ENCODE measurements at regions not wholly inside any gene's neighbourhood (a gene's known extent, or its start where the extent isn't known, plus 50 kb on each side); places are given as distances from the start of the nearest gene placed in this dataset.

DNA sequence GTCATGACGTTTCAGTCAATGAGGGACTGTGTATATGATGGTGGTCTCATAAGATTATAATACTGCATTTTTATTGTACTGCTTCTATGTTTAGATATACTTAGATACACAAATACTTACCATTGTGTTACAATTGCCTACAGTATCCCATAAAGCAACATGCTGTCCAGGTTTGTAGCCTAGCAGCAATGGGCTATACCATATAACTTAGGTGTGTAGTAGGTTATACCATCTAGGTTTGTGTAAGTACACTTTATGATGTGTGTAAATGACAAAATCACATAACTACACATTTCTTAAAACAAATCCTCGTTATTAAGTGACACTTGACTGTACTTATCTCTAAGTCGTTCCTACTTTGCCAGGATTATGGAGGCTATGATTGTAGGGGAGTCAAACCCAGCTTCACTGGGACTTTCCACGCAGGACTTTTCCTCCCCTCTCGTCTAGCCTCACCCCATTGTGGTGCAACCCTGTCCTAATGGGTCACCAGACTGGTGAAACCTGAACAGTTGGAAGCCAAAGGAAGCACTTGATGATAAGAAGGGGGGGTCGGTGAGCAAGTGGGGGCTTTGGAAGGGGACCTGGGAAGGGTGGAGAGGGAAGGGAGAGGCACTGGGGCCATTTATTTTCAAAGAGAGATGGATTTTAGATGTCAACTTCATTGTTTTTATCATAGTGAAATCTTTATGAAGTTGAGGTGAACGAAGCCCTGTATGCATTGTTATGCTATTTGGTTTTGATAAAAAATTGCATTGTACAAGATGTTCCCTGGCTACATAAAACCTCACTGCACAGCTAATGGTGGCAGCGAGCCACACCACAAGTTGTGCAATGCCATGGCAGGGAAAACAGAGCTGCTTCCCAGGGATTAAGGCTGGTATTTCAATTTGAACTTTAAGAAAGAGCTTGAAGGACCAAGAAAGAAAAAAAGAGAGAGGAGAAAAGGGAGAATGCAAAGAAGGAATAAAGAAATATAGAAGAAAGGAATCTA lies 129.1 kb downstream of the EHF start:
- Mint-ChIP-seq H3K9me3 (no peaks in the 10 kb centered on the region), H3K36me3 (no peaks in the 10 kb centered on the region), H3K27me3 (ENCODE audit: low read depth in 3 of 3) (peaks cover 0 to 7% (median 3%) of the 10 kb centered on the region in 3 donors), H3K4me3 (no peak overlapping the region), H3K4me1 (peaks cover 2% of the 10 kb centered on the region), H3K27ac (no peak overlapping the region)
- no peak for DNase-seq
- Histone ChIP-seq H3K79me2 (ENCODE audit: insufficient read depth, low read length) (no peaks in the 10 kb centered on the region), H4K20me1 (ENCODE audit: insufficient read depth, low read length) (no peaks in the 10 kb centered on the region), H3K4me1 (ENCODE audit: control insufficient read depth in 1 of 2, insufficient read depth in 2 of 2, low read length in 2 of 2) (no peaks in the 10 kb centered on the region), H3K27ac (ENCODE audit: low read depth in 1 of 2, low read length in 2 of 2) (no peak overlapping the region), H2AFZ (ENCODE audit: insufficient read depth, low read depth, low read length, poor library complexity, severe bottlenecking) (no peak overlapping the region), H3K4me2 (replicated peaks; ENCODE audit: extremely low read depth, low read length, poor library complexity, severe bottlenecking) (no peak overlapping the region), H3K9ac (ENCODE audit: insufficient read depth, low read length, poor library complexity, severe bottlenecking) (no peak overlapping the region), H3K9me3 (replicated peaks in 1 of 2; ENCODE audit: control insufficient read depth in 1 of 2, insufficient read depth in 1 of 2, low read length in 2 of 2) (no peaks in the 10 kb centered on the region), H3K27me3 (ENCODE audit: control insufficient read depth in 2 of 2, insufficient read depth in 2 of 2, low read length in 2 of 2) (no peaks in the 10 kb centered on the region), H3K4me3 (replicated peaks in 1 of 3; ENCODE audit: low read depth in 2 of 3, low read length in 3 of 3) (no peak overlapping the region), H3K36me3 (replicated peaks in 1 of 2; ENCODE audit: control insufficient read depth in 1 of 2, insufficient read depth in 2 of 2, low read length in 2 of 2) (no peaks in the 10 kb centered on the region)
- TF ChIP-seq CTCF (IDR thresholded peaks at IDR 0.05), result no peak
- WGBS (ENCODE audit: insufficient coverage), result 0% methylated on average over 1 of the region's 8 CpGs
- intact Hi-C loops (cut with micrococcal nuclease), result no loop called here

- Histone ChIP-seq H3K27me3 (ENCODE audit: control insufficient read depth in 2 of 2, insufficient read depth in 2 of 2, low read length in 2 of 2) (no peaks in the 10 kb centered on the region), H2AFZ (ENCODE audit: insufficient read depth, low read depth, low read length, poor library complexity, severe bottlenecking) (no peak overlapping the region), H3K4me3 (replicated peaks in 1 of 3; ENCODE audit: low read depth in 2 of 3, low read length in 3 of 3) (no peak overlapping the region), H3K9me3 (replicated peaks in 1 of 2; ENCODE audit: control insufficient read depth in 1 of 2, insufficient read depth in 1 of 2, low read length in 2 of 2) (no peaks in the 10 kb centered on the region), H3K9ac (ENCODE audit: insufficient read depth, low read length, poor library complexity, severe bottlenecking) (no peak overlapping the region), H3K4me1 (ENCODE audit: control insufficient read depth in 1 of 2, insufficient read depth in 2 of 2, low read length in 2 of 2) (no peaks in the 10 kb centered on the region), H3K4me2 (replicated peaks; ENCODE audit: extremely low read depth, low read length, poor library complexity, severe bottlenecking) (no peak overlapping the region), H3K27ac (ENCODE audit: low read depth in 1 of 2, low read length in 2 of 2) (no peak overlapping the region), H3K79me2 (ENCODE audit: insufficient read depth, low read length) (no peaks in the 10 kb centered on the region), H4K20me1 (ENCODE audit: insufficient read depth, low read length) (no peaks in the 10 kb centered on the region), H3K36me3 (replicated peaks in 1 of 2; ENCODE audit: control insufficient read depth in 1 of 2, insufficient read depth in 2 of 2, low read length in 2 of 2) (no peaks in the 10 kb centered on the region)
- Mint-ChIP-seq H3K4me3 (no peak overlapping the region), H3K27me3 (ENCODE audit: low read depth in 3 of 3) (peaks cover 0 to 7% (median 3%) of the 10 kb centered on the region in 3 donors), H3K9me3 (peaks cover 0 to under 1% (median 0%) of the 10 kb centered on the region in 7 donors), H3K27ac (no peak overlapping the region), H3K4me1 (peaks cover 2% of the 10 kb centered on the region), H3K36me3 (no peaks in the 10 kb centered on the region)
- TF ChIP-seq CTCF (IDR thresholded peaks at IDR 0.05), result no peak
- WGBS (ENCODE audit: insufficient coverage), result no CpG with 5 or more reads among the region's 3 CpGs
- DNase-seq, result no peak
- intact Hi-C loops (cut with micrococcal nuclease), result no loop called here
Measured at GRCh38 chr11:34748036-34748435, 127.1 kb downstream of the EHF start.
